ENCODE measurements at regions not wholly inside any gene's neighbourhood (a gene's known extent, or its start where the extent isn't known, plus 50 kb on each side); places are given as distances from the start of the nearest gene placed in this dataset.

DNA sequence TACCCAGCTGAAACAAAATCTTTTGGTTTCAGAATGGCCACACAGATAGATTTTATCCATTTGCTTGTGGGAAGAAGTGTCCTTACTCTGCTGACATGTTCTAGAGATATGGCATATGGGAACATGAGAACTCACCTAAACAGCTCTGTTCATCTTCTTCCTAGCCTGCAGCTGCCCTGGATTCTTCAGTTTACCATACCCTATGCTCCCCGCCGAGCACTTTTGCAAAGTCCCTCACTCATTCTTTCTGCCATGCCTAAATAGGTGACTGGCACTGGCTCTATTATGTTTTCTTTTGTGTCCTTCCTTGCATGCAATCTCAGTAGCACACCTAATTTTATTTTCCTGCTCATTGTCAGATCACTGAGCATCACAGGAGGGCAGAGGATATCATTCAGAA lies 293.7 kb upstream of the RSPO3 start:
- H2BK5ac ChIP-seq (ENCODE audit: low read depth, low read length, poor library complexity, severe bottlenecking): no peak overlapping the region
- dilution Hi-C loops (cut with HindIII; ENCODE audit: low sequenced_read_pairs, unreplicated experiment) (no loop called here), intact Hi-C loops (cut with micrococcal nuclease) (no loop called here), in situ Hi-C loops (cut with MboI; ENCODE audit: low sequenced_read_pairs) (no loop called here)
- POLR2A ChIA-PET (ENCODE audit: unreplicated experiment): no interaction called here
- no peak overlapping the region for H3K56ac ChIP-seq (ENCODE audit: extremely low read depth, insufficient read depth, low read length)
- H3K14ac ChIP-seq (replicated peaks; ENCODE audit: low read depth, low read length): no peak overlapping the region
- no peak overlapping the region for H4K5ac ChIP-seq (ENCODE audit: low read depth, low read length)
- 0 out of 2 replicates have a peak overlapping the region, but pooled peaks have one; percentile 10 for H2BK20ac ChIP-seq (ENCODE audit: low read depth, low read length)
- TF ChIP-seq MAFK (IDR thresholded peaks at IDR 0.05; ENCODE audit: low read depth, low read length) (no peak), POLR2A (IDR thresholded peaks at IDR 0.05; ENCODE audit: low read depth, low read length) (no peak), NFE2L2 (IDR thresholded peaks at IDR 0.05; ENCODE audit: low read depth, low read length) (no peak), CEBPB (IDR thresholded peaks at IDR 0.05; ENCODE audit: low read depth, low read length) (no peak), MAZ (IDR thresholded peaks at IDR 0.05; ENCODE audit: borderline replicate concordance, low read depth, low read length) (no peak), RCOR1 (IDR thresholded peaks at IDR 0.05; ENCODE audit: insufficient replicate concordance, low read length) (no peak), SMC3 (IDR thresholded peaks at IDR 0.05; ENCODE audit: low read depth, low read length) (no peak), BHLHE40 (IDR thresholded peaks at IDR 0.05; ENCODE audit: low read depth, low read length) (no peak), RFX5 (IDR thresholded peaks at IDR 0.05; ENCODE audit: low read depth, low read length) (no peak), FOS (IDR thresholded peaks at IDR 0.05; ENCODE audit: low read depth, low read length) (no peak), RAD21 (IDR thresholded peaks at IDR 0.05; ENCODE audit: low read length) (no peak)
- TF ChIP-seq, protein P1, sequence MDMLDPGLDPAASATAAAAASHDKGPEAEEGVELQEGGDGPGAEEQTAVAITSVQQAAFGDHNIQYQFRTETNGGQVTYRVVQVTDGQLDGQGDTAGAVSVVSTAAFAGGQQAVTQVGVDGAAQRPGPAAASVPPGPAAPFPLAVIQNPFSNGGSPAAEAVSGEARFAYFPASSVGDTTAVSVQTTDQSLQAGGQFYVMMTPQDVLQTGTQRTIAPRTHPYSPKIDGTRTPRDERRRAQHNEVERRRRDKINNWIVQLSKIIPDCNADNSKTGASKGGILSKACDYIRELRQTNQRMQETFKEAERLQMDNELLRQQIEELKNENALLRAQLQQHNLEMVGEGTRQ (IDR thresholded peaks at IDR 0.05; ENCODE audit: low read depth, low read length): no peak
- no peak overlapping the region for H2AFZ ChIP-seq (replicated peaks; ENCODE audit: low read length, poor library complexity)
- no peak overlapping the region for H3K4me3 ChIP-seq (ENCODE audit: insufficient read depth, low read depth, low read length)
- H3K9me3 ChIP-seq (ENCODE audit: control insufficient read depth, insufficient read depth, low read length): no peaks in the 10 kb centered on the region
- no peak overlapping the region for H2AK5ac ChIP-seq (ENCODE audit: low read depth, low read length)
- no peak overlapping the region for H2BK15ac ChIP-seq (ENCODE audit: low read depth, low read length)
- no peak overlapping the region for H4K91ac ChIP-seq (ENCODE audit: insufficient read depth, low read depth, low read length)
- peak overlapping the region; percentile 14; the same call in 1 of the 2 replicates for H2BK120ac ChIP-seq (ENCODE audit: low read depth, low read length)
- no TSS peak for BruUV-seq (replicated peaks)
- H3K4ac ChIP-seq (ENCODE audit: low read depth, low read length): no peak overlapping the region
- no peak overlapping the region for H4K8ac ChIP-seq (ENCODE audit: low read depth in 2 of 2, low read length in 2 of 2)
- H3K27me3 ChIP-seq (ENCODE audit: control insufficient read depth, insufficient read depth, low read length): no peaks in the 10 kb centered on the region
- no peak overlapping the region for H3K23ac ChIP-seq (ENCODE audit: low read depth, low read length)
- H3K9me1 ChIP-seq (ENCODE audit: insufficient read depth, low read length): no peaks in the 10 kb centered on the region
- H3K36me3 ChIP-seq (ENCODE audit: control insufficient read depth, insufficient read depth, low read length): no peaks in the 10 kb centered on the region
- no peak overlapping the region for H3K4me2 ChIP-seq (ENCODE audit: low read depth, low read length)
- no peak overlapping the region for H2AK9ac ChIP-seq (replicated peaks; ENCODE audit: low read depth, low read length, poor library complexity)
- WGBS, 2 experiments (ENCODE audit: extremely low coverage in 2 of 2, insufficient read length in 1 of 2): no CpG with 5 or more reads among the region's 2 CpGs
- CTCF ChIA-PET: no interaction called here
- H4K20me1 ChIP-seq (ENCODE audit: insufficient read depth, low read length): no peaks in the 10 kb centered on the region
- no peak overlapping the region for H3K18ac ChIP-seq (ENCODE audit: low read depth, low read length)
- DNase-seq (no peak), ATAC-seq (ENCODE audit: low read depth) (no peak)
- no peak overlapping the region for H3K27ac ChIP-seq (ENCODE audit: insufficient read depth, low read length)
- no peak overlapping the region for H3K9ac ChIP-seq (ENCODE audit: low read depth, low read length)
- no peaks in the 10 kb centered on the region for H3K4me1 ChIP-seq (ENCODE audit: control insufficient read depth, insufficient read depth, low read length)
- no peaks in the 10 kb centered on the region for H3K79me1 ChIP-seq (ENCODE audit: low read depth in 1 of 2, low read length in 2 of 2)
